PFSK-1 (cell line): ENCODE measurements at regions not wholly inside any gene's neighbourhood (a gene's known extent, or its start where the extent isn't known, plus 50 kb on each side); places are given as distances from the start of the nearest gene placed in this dataset.

Source experiments
- FOXP2 ChIP-seq: optimal IDR thresholded peaks from 2 replicates; pipeline ENCODE3; 2011; ENCODE audit warnings: borderline replicate concordance, control low read depth, inconsistent platforms; ENCODE audit not compliant: insufficient read depth; ENCODE audit errors: extremely low read length, extremely low read depth
- POLR2AphosphoS5 ChIP-seq: IDR thresholded peaks from 2 replicates; pipeline ENCODE4 v1.6.1; 2012; ENCODE audit warnings: low read depth, mild to moderate bottlenecking, control low read depth, low read length, moderate library complexity
- SIN3A ChIP-seq: IDR thresholded peaks from 2 replicates; pipeline ENCODE4 v1.6.1; 2012; ENCODE audit warnings: mild to moderate bottlenecking, low read length, moderate library complexity, borderline replicate concordance; ENCODE audit not compliant: insufficient read depth
- TAF1 ChIP-seq: IDR thresholded peaks from 2 replicates; pipeline ENCODE4 v1.6.1; 2012; ENCODE audit warnings: low read length, control low read depth, borderline replicate concordance; ENCODE audit not compliant: insufficient read depth
- TF ChIP-seq, protein P1 (sequence below), 2 experiments: IDR thresholded peaks; 2 replicates each; pipeline versions ENCODE4 v1.6.1 to v1.8.0; 2011 to 2012; ENCODE audit warnings: low read depth in 2 of 2, low read length in 2 of 2, control low read depth in 1 of 2, inconsistent platforms in 1 of 2, mild to moderate bottlenecking in 1 of 2, moderate library complexity in 1 of 2; ENCODE audit not compliant: insufficient read depth in 1 of 2

DNA sequence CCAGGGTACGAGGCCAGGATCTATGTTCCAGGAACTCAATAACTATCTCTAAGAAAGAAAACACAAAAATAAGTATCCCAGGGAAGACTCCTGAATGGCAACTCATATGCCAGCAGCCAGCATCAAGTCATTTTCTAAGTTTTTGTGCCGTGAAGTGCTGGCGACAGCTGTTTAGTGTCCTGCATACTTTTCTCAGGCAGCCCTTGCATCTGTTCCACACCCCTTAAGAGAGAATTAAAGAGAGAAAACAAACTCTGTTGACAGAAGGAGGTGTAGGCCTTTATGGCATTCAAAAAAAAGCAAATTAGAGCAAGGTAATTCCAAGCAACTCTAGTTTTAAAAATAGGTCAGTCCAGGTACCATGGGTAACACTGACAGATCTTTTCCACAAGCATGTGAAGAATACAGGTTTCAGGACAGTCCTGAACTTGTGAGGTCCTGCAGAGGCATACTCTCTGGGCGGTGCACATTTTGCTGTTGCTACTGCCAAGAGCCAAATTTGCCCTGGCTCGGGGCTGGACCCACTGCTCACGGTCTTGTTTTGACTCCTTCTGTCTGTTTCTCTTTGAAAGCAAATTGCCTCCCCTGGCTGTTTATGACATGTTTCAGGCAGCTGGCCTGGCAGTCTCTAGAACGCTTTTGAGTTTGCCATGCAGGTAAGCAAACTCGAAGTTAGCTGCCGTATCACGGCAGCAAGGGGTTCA lies 252.1 kb upstream of the ADAMTS9 start:
- TF ChIP-seq, protein P1, sequence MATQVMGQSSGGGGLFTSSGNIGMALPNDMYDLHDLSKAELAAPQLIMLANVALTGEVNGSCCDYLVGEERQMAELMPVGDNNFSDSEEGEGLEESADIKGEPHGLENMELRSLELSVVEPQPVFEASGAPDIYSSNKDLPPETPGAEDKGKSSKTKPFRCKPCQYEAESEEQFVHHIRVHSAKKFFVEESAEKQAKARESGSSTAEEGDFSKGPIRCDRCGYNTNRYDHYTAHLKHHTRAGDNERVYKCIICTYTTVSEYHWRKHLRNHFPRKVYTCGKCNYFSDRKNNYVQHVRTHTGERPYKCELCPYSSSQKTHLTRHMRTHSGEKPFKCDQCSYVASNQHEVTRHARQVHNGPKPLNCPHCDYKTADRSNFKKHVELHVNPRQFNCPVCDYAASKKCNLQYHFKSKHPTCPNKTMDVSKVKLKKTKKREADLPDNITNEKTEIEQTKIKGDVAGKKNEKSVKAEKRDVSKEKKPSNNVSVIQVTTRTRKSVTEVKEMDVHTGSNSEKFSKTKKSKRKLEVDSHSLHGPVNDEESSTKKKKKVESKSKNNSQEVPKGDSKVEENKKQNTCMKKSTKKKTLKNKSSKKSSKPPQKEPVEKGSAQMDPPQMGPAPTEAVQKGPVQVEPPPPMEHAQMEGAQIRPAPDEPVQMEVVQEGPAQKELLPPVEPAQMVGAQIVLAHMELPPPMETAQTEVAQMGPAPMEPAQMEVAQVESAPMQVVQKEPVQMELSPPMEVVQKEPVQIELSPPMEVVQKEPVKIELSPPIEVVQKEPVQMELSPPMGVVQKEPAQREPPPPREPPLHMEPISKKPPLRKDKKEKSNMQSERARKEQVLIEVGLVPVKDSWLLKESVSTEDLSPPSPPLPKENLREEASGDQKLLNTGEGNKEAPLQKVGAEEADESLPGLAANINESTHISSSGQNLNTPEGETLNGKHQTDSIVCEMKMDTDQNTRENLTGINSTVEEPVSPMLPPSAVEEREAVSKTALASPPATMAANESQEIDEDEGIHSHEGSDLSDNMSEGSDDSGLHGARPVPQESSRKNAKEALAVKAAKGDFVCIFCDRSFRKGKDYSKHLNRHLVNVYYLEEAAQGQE (IDR thresholded peaks at IDR 0.05; ENCODE audit: insufficient read depth in 1 of 2, low read depth in 2 of 2, low read length in 2 of 2): no peak
- no peak for TF ChIP-seq FOXP2
- no peak for TF ChIP-seq TAF1
- no peak for TF ChIP-seq SIN3A
- TF ChIP-seq POLR2AphosphoS5: no peak

DNA sequence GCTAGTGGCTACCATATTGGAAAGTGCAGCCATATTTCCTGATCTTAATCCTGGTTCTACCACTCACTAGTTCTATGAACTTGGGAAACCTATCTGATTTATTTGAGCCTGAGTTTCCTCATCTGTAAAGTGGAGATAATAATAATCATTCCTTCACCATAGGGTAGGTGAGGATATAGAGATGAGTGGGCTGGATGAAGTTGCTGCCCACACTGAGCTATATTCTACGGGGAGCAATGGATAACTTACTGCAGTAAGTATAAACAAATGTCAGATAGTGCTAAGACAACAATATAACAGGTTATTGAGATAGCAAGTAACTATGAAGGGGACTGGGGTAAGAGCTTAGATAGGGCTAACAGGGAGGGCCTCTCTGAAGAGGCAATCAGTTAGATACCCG lies 251.5 kb upstream of the ADAMTS9 start:
- TF ChIP-seq FOXP2: no peak
- no peak for TF ChIP-seq SIN3A
- no peak for TF ChIP-seq POLR2AphosphoS5
- TF ChIP-seq, protein P1 (IDR thresholded peaks at IDR 0.05; ENCODE audit: insufficient read depth in 1 of 2, low read depth in 2 of 2, low read length in 2 of 2): no peak

DNA sequence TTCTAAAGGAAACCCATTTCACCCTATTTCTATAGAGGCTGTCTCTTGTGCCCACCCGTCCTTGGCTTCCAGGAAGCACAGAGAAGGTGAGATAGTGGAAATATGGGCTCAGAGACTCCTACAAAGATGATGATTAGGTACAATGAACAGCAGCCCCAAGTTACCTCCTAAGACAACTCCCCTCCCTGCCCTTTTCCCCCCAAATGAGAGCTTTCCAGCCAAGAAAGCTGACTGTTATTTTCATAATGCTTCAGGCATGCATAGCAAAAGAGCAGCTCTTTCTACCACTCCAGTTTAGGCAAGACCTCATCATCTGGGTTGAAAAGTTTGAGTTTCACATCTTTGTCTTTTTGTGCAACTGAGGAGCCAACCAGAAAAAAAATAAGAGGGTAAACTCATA lies 248.8 kb upstream of the ADAMTS9 start:
- no peak for TF ChIP-seq TAF1
- TF ChIP-seq, protein P1 (IDR thresholded peaks at IDR 0.05; ENCODE audit: insufficient read depth in 1 of 2, low read depth in 2 of 2, low read length in 2 of 2): no peak
- no peak for TF ChIP-seq FOXP2
- TF ChIP-seq POLR2AphosphoS5: no peak
- no peak for TF ChIP-seq SIN3A

DNA sequence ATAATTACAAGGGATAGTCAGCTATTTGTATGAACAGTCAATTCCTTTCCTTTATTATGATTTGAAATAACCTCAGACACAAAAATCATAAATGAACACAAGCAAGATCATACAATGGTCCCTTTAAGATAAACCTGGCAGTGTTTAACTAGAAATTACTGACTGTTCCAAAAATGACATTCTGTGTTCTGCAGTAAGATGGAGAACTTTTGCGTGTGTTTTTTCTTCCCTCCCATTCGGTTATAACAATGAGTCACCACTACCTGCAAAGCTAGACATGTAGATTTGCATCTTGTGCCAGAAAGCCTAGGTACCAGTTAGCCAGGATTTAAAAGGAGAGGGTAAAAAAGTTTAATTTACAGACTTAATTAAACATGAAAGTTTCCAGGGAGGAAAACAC lies 248.2 kb upstream of the ADAMTS9 start:
- TF ChIP-seq POLR2AphosphoS5 (no peak), TAF1 (no peak), SIN3A (no peak), FOXP2 (no peak)
- TF ChIP-seq, protein P1 (IDR thresholded peaks at IDR 0.05; ENCODE audit: insufficient read depth in 1 of 2, low read depth in 2 of 2, low read length in 2 of 2): no peak

DNA sequence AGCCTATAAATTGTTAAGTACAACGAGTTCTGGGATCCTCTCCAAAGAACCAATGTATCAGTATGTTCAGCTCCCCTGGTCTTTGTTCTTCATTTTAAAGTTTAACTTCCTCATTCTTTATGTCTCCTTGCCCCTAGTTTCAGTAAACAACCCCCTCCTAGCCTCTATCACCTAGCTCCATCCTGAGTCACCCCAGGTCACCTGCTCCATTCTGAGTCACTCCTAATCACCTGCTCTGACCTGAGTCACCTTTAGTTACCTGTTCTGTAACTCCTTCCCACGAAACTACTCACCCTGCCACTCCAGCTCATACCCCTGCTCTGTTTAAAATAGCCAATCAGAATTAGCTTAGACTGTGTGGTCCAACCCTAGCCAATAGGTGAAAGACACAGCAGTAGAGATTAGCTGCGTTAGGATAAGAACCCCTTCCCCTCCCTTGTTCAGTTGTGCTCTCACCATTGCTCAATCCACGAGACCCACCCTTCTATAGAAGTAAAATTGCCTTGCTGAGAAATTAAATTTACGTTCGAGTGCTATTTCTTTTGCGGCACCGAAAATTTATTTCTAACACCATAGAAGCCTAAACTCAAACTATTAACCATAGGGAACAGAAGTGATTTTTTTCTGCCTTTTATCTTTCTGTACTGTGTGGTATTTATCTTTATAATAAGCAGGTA lies 245.0 kb upstream of the ADAMTS9 start:
- no peak for TF ChIP-seq TAF1
- TF ChIP-seq, protein P1 (IDR thresholded peaks at IDR 0.05; ENCODE audit: insufficient read depth in 1 of 2, low read depth in 2 of 2, low read length in 2 of 2): no peak
- TF ChIP-seq POLR2AphosphoS5: no peak
- TF ChIP-seq SIN3A: no peak
- TF ChIP-seq FOXP2: no peak
